ENCODE measurements at regions not wholly inside any gene's neighbourhood (a gene's known extent, or its start where the extent isn't known, plus 50 kb on each side); places are given as distances from the start of the nearest gene placed in this dataset.

DNA sequence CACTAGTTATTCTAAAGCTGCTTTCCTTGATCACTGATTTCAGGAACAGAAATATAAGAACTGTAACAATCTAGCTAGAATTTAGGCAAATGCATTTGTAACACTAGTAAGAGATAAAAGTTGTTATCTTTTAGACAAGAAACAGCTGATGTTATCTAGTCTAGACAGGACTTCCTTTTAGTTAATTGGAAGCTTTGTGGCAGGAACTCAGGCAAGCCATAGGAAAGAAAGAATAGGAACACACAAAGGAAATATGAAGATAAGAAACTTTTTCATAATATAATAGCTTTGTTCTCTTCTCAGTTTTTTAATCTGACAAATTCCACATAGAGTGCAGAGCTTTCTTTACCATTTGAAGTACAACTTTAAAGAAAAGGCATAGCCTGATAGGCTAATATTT lies 59.0 kb upstream of the AGR3 start:
- DNase-seq (ENCODE audit: low spot score) (no peak), ATAC-seq (no peak), FAIRE-seq (no peak)
- no peaks in the 10 kb centered on the region for H3K9me3 ChIP-seq (ENCODE audit: low read length)
- no peaks in the 10 kb centered on the region for H3K36me3 ChIP-seq (replicated peaks in 1 of 2; ENCODE audit: control insufficient read depth in 1 of 2, insufficient read depth in 2 of 2, low read length in 2 of 2)
- no peaks in the 10 kb centered on the region for H3K4me1 ChIP-seq (ENCODE audit: insufficient read depth, low read length)
- no peak overlapping the region for H3K9ac ChIP-seq (ENCODE audit: insufficient read depth, low read depth, low read length)
- no peaks in the 10 kb centered on the region for H4K20me1 ChIP-seq (ENCODE audit: insufficient read depth, low read length)
- H3K27ac ChIP-seq (ENCODE audit: extremely low read length, insufficient read depth, low read length), result no peak overlapping the region
- ChIA-PET POLR2A (no interaction called here), CTCF (ENCODE audit: low intra/inter-chr PET ratio, low total read pairs) (no interaction called here)
- no peak overlapping the region for H3K4me2 ChIP-seq (ENCODE audit: low read depth, low read length)
- intact Hi-C loops (cut with micrococcal nuclease; ENCODE audit: unreplicated experiment) (no loop called here), in situ Hi-C loops (cut with HindIII; ENCODE audit: extremely low pct_ligation_motif_present, low pct_unique_long_range_greater_than_20kb) (loop anchor here (25.0 kb wide), 1 partner anchor 597 kb away; no protein-coding TSS in a partner anchor)
- no TSS peak for BruUV-seq (replicated peaks)
- H3K79me2 ChIP-seq (ENCODE audit: insufficient read depth, low read length), result no peaks in the 10 kb centered on the region
- H2AFZ ChIP-seq (ENCODE audit: low read length), result no peak overlapping the region
- TF ChIP-seq GATAD2A (CRISPR knock-in tag; IDR thresholded peaks at IDR 0.05), result no peak
- TF ChIP-seq ELF4 (CRISPR knock-in tag; IDR thresholded peaks at IDR 0.05; ENCODE audit: borderline replicate concordance), result no peak
- TF ChIP-seq SKI (IDR thresholded peaks at IDR 0.05; ENCODE audit: partially characterized antibody), result no peak
- no peak for TF ChIP-seq ARNT (IDR thresholded peaks at IDR 0.05)
- TF ChIP-seq, protein P1, sequence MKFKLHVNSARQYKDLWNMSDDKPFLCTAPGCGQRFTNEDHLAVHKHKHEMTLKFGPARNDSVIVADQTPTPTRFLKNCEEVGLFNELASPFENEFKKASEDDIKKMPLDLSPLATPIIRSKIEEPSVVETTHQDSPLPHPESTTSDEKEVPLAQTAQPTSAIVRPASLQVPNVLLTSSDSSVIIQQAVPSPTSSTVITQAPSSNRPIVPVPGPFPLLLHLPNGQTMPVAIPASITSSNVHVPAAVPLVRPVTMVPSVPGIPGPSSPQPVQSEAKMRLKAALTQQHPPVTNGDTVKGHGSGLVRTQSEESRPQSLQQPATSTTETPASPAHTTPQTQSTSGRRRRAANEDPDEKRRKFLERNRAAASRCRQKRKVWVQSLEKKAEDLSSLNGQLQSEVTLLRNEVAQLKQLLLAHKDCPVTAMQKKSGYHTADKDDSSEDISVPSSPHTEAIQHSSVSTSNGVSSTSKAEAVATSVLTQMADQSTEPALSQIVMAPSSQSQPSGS (CRISPR knock-in tag; IDR thresholded peaks at IDR 0.05), result no peak
- no peak for TF ChIP-seq ISX (CRISPR knock-in tag; conservative IDR thresholded peaks at IDR 0.05)
- no peak for TF ChIP-seq SALL1 (CRISPR knock-in tag; IDR thresholded peaks at IDR 0.05)
- no peak overlapping the region for H3K4me3 ChIP-seq (replicated peaks in 1 of 3; ENCODE audit: insufficient read depth in 1 of 3, low read depth in 2 of 3, low read length in 3 of 3)
- no peaks in the 10 kb centered on the region for H3K27me3 ChIP-seq (ENCODE audit: control insufficient read depth in 1 of 2, insufficient read depth in 2 of 2, low read length in 2 of 2)

DNA sequence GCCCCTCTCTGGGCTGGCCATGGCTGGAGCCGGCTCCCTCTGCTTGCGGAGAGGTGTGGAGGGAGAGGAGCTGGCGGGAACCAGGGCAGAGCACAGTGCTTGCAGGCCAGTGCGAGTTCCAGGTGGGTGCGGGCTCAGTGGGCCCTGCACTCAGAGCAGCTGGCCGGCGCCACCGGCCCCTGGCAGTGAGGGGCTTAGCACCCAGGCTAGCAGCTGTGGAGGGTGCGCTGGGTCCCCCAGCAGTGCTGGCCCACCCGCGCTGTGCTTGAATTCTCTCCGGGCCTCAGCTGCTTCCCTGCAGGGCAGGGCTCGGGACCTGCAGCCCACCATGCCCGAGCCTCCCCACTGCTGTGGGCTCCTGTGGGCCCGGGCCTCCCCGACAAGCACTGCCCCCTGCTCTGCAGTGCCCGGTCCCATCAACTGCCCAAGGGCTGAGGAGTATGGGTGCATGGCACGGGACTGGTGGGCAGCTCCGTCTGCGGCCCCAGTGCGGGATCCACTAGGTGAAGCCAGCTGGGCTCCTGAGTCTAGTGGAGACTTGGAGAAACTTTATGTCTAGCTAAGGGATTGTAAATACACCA lies 61.2 kb upstream of the AGR3 start:
- no peaks in the 10 kb centered on the region for H3K36me3 ChIP-seq (replicated peaks in 1 of 2; ENCODE audit: control insufficient read depth in 1 of 2, insufficient read depth in 2 of 2, low read length in 2 of 2)
- ChIA-PET CTCF (ENCODE audit: low intra/inter-chr PET ratio, low total read pairs) (no interaction called here), POLR2A (no interaction called here)
- DNase-seq (ENCODE audit: low spot score), result no peak
- H3K4me1 ChIP-seq (ENCODE audit: insufficient read depth, low read length), result no peaks in the 10 kb centered on the region
- in situ Hi-C loops (cut with HindIII; ENCODE audit: extremely low pct_ligation_motif_present, low pct_unique_long_range_greater_than_20kb), result loop anchor here (25.0 kb wide), 1 partner anchor 594 kb away; no protein-coding TSS in a partner anchor
- H3K27me3 ChIP-seq (ENCODE audit: control insufficient read depth in 1 of 2, insufficient read depth in 2 of 2, low read length in 2 of 2), result no peaks in the 10 kb centered on the region
- no peak overlapping the region for H3K9ac ChIP-seq (ENCODE audit: insufficient read depth, low read depth, low read length)
- H3K4me2 ChIP-seq (ENCODE audit: low read depth, low read length), result no peak overlapping the region
- TF ChIP-seq NONO (IDR thresholded peaks at IDR 0.05), result no peak
- TF ChIP-seq NONO (CRISPR knock-in tag; conservative IDR thresholded peaks at IDR 0.05), result no peak
- no peak for TF ChIP-seq CHCHD3 (CRISPR knock-in tag; IDR thresholded peaks at IDR 0.05)
- no peak for TF ChIP-seq CAMTA2 (CRISPR knock-in tag; IDR thresholded peaks at IDR 0.05; ENCODE audit: borderline replicate concordance)
- TF ChIP-seq DMAP1 (CRISPR knock-in tag; IDR thresholded peaks at IDR 0.05), result no peak
- TF ChIP-seq ZNF326 (CRISPR knock-in tag; IDR thresholded peaks at IDR 0.05; ENCODE audit: borderline replicate concordance), result no peak
- TF ChIP-seq SKI (IDR thresholded peaks at IDR 0.05; ENCODE audit: partially characterized antibody), result no peak
- no peaks in the 10 kb centered on the region for H3K79me2 ChIP-seq (ENCODE audit: insufficient read depth, low read length)
- no peak overlapping the region for H3K27ac ChIP-seq (ENCODE audit: extremely low read length, insufficient read depth, low read length)
- H3K9me3 ChIP-seq (ENCODE audit: low read length), result peaks cover 10% of the 10 kb centered on the region
- ATAC-seq, result no peak
- intact Hi-C loops (cut with micrococcal nuclease; ENCODE audit: unreplicated experiment), result no loop called here
- BruUV-seq (replicated peaks), result no TSS peak
- no peak overlapping the region for H3K4me3 ChIP-seq (replicated peaks in 1 of 3; ENCODE audit: insufficient read depth in 1 of 3, low read depth in 2 of 3, low read length in 3 of 3)
- no peak overlapping the region for H2AFZ ChIP-seq (ENCODE audit: low read length)
- WGBS (ENCODE audit: low lambda C conversion rate), result 53% methylated on average over 3 of the region's 21 CpGs
- no peaks in the 10 kb centered on the region for H4K20me1 ChIP-seq (ENCODE audit: insufficient read depth, low read length)
- no peak for FAIRE-seq

All from HepG2 (cell line).